SK-N-DZ (cell line): ENCODE measurements at regions not wholly inside any gene's neighbourhood (a gene's known extent, or its start where the extent isn't known, plus 50 kb on each side); places are given as distances from the start of the nearest gene placed in this dataset.

Source experiments
- DNase-seq: peaks from one replicate; pipeline ENCODE4 v3.0.0-alpha.2; 2015; ENCODE audit warnings: low spot score

DNA sequence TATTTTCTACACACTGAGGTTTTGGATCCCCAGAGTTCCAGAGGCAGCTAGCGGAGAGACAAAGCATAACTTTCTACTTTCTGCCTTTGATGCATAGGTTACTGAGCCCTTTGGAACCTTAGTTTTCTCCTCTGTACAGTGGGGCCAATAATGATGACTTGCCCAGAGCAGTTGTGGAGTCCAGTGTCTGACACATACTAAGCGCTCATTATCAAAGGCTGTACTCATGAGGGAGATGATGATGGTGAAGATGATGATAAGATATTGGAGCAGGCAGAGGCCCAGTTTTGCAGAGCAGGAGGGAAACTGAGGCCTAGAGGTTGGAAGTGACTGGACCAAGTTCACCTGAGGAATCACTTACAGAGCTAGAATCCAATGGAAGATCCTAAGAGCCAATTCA, 458.0 kb downstream of the MIAT start:
- DNase-seq: no peak

GRCh38 chr22:27115816-27116256, 458.4 kb downstream of the MIAT start:
- no peak for DNase-seq

- no peak for DNase-seq
Measured at GRCh38 chr22:27116312-27117086, 459.1 kb downstream of the MIAT start.

GRCh38 chr22:27120036-27120435, 462.6 kb downstream of the MIAT start:
- DNase-seq: no peak

- no peak for DNase-seq
Measured at GRCh38 chr22:27122574-27122973, 465.2 kb downstream of the MIAT start.

- no peak for DNase-seq
Measured at GRCh38 chr22:27123880-27124279, 466.5 kb downstream of the MIAT start.

DNA sequence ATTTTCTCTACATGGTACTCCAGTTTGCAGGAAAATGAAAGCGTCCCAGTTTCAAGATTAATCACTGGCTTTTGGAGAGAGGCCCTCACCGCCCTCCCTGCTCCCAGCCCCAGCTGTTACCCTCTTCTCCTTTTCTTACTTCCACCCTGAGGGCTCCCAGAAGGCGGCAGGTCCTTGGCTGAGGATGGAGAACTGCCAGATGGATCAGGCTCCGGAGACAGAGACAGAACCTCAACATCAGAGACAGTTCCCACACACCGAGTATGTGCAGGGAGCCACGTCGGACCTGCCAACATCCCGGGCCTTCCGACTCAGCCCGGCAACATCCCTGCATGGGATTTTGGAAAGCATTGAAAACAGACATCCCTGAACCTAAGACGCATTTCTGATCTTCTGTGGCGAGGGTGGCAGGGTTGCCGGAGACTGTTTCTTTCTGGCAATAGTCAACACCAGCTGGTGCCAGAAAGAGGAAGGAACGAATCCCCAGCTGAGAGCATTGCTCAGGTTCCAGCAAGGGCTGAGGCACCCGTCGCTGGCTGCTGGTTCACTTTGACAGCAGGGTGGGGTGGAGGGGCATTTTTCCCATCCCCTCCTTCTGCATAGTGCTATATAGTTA, 467.1 kb downstream of the MIAT start:
- no peak for DNase-seq

DNA sequence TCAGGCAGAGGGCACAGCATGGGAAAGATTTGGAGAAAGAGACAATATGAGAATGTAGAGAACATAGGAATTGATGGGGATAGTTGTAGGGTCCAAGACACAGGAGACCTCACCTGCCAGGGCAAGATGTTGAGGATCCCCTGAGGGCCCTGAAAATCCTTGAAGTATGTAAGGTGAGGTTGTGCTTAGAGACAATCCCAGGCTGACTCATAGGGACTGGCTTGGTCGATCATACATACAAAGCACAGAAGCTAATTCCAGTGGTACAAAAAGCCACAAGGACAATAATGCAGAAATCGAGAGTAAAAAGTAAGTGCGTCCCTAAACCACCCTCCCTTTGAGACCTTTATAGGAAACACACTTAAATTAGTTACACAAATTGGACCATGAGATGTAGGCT, 468.2 kb downstream of the MIAT start:
- DNase-seq: no peak

- DNase-seq: no peak
Measured at GRCh38 chr22:27127911-27128310, 470.5 kb downstream of the MIAT start.

DNA sequence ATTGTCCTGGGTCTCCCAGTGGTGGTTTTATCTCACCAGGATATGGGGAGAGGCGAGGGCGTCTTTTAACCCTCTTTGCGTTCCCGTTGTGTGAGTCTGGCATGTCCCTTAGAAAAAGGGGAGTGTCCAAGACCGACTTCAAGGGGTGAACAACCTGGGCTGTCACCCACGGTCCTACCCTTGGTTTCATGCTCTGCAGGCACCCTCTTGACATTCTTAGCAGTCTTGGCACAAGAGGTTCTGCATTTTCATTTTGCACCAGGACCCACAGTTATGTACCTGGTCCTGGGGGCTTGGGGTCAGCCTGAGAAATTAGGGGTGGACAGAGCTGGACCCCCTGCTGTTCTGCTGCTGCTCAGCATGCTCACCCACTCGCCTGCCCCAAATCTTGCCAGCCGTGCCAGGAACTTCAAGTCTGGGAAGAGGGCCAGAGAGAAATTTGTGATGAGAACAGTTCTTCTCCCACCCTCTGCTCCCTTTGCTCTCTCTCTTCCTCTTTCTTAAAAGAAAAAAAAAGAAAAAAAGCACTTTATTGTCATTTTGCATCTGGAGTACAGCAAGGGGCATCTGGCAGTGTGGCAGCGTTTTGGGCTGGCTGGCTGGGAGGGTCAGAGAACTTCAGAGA, 471.2 kb downstream of the MIAT start:
- no peak for DNase-seq

- no peak for DNase-seq
Measured at GRCh38 chr22:27129266-27129665, 471.9 kb downstream of the MIAT start.

DNA sequence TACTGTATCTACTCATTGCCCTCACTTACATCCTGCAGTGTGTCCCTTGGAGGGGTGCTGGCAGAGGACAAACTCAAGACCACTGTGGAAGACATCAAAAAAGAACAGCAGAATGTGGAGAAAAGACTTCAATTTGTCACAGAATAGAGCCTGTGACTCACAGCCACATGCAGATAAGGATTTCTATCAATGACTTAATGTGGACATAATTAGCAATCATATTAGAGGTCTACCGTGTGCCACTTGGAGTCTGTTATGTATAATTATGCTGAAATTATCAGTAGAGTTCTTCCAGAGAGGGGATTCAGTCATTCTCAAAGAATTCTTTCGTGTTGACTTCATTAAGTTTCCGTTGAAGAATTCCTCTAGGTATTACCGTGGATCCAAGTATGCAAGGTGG, 473.5 kb downstream of the MIAT start:
- DNase-seq: no peak

GRCh38 chr22:27131346-27131745, 474.0 kb downstream of the MIAT start:
- DNase-seq: no peak

- DNase-seq: no peak
Measured at GRCh38 chr22:27132400-27132799, 475.0 kb downstream of the MIAT start.

- DNase-seq: no peak
Measured at GRCh38 chr22:27133019-27133431, 475.6 kb downstream of the MIAT start.

GRCh38 chr22:27133681-27134314, 476.4 kb downstream of the MIAT start:
- no peak for DNase-seq

GRCh38 chr22:27134315-27134701, 476.9 kb downstream of the MIAT start:
- DNase-seq: no peak

GRCh38 chr22:27135031-27135981, 477.9 kb downstream of the MIAT start:
- DNase-seq: no peak

- DNase-seq: no peak
Measured at GRCh38 chr22:27136596-27136995, 479.2 kb downstream of the MIAT start.

DNA sequence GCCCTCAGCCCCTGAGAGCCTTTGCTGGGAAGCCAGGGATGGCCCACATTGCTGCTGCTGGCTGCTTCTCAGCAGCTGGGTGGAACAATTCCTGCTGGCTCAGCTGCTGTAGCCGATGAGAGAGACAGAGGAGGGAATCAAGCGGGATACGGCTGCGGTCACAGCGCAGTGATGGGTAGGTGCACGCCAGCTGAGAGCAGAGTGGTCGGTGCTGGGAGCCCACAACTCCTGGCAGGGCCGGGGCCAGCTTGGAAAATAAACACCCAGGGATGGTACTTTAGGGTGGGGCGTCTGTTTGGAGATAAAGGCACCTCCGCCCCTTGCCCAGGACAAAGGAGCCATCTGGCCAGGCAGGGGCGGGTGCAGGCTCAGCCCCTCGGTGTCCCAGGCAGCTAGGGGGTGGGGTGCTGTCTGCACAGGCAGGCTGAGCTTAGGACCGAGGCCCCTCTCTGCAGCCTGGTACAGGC, 480.5 kb downstream of the MIAT start:
- no peak for DNase-seq

GRCh38 chr22:27138471-27138870, 481.1 kb downstream of the MIAT start:
- DNase-seq: no peak
